C4-2B (cell line): ENCODE measurements at regions not wholly inside any gene's neighbourhood (a gene's known extent, or its start where the extent isn't known, plus 50 kb on each side); places are given as distances from the start of the nearest gene placed in this dataset.

Experiments
- ZFX ChIP-seq: fragments of 450-650 bp; IDR thresholded peaks from 2 replicates; pipeline ENCODE4 v1.6.1; 2017
- TF ChIP-seq, protein P1 (sequence below): fragments of 450-650 bp; conservative IDR thresholded peaks from 2 replicates; pipeline ENCODE4 v1.5.1; 2017; ENCODE audit warnings: mild to moderate bottlenecking

GRCh38 chr2:58569475-58570185 lies 328.5 kb upstream of the FANCL start:
- TF ChIP-seq, protein P1, sequence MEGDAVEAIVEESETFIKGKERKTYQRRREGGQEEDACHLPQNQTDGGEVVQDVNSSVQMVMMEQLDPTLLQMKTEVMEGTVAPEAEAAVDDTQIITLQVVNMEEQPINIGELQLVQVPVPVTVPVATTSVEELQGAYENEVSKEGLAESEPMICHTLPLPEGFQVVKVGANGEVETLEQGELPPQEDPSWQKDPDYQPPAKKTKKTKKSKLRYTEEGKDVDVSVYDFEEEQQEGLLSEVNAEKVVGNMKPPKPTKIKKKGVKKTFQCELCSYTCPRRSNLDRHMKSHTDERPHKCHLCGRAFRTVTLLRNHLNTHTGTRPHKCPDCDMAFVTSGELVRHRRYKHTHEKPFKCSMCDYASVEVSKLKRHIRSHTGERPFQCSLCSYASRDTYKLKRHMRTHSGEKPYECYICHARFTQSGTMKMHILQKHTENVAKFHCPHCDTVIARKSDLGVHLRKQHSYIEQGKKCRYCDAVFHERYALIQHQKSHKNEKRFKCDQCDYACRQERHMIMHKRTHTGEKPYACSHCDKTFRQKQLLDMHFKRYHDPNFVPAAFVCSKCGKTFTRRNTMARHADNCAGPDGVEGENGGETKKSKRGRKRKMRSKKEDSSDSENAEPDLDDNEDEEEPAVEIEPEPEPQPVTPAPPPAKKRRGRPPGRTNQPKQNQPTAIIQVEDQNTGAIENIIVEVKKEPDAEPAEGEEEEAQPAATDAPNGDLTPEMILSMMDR: no peak
- TF ChIP-seq ZFX: no peak
